Ammon's horn (tissue), 1 donor: ENCODE measurements at regions not wholly inside any gene's neighbourhood (a gene's known extent, or its start where the extent isn't known, plus 50 kb on each side); places are given as distances from the start of the nearest gene placed in this dataset.

ENCODE experiments used
- DNase-seq: peaks from one replicate; pipeline ENCODE4 v3.0.0-alpha.2; 2016; ENCODE audit warnings: low spot score

- no peak for DNase-seq
Measured at GRCh38 chr12:126193190-126193589, 1128.0 kb downstream of the AACS start.

- DNase-seq = no peak
Measured at GRCh38 chr12:126196263-126196662, 1131.0 kb downstream of the AACS start.

GRCh38 chr12:126198516-126198915 lies 1133.3 kb downstream of the AACS start:
- DNase-seq = no peak

GRCh38 chr12:126198966-126199692 lies 1133.9 kb downstream of the AACS start:
- no peak for DNase-seq

- DNase-seq = no peak
Measured at GRCh38 chr12:126201981-126202537, 1136.8 kb downstream of the AACS start.

- no peak for DNase-seq
Measured at GRCh38 chr12:126204326-126204725, 1139.1 kb downstream of the AACS start.

GRCh38 chr12:126210026-126210425 lies 1144.8 kb downstream of the AACS start:
- no peak for DNase-seq

- DNase-seq = no peak
Measured at GRCh38 chr12:126210448-126210847, 1145.2 kb downstream of the AACS start.

GRCh38 chr12:126212824-126213223 lies 1147.6 kb downstream of the AACS start:
- DNase-seq = no peak

GRCh38 chr12:126218697-126219096 lies 1153.5 kb downstream of the AACS start:
- no peak for DNase-seq

- DNase-seq = no peak
Measured at GRCh38 chr12:126219139-126219538, 1153.9 kb downstream of the AACS start.

- no peak for DNase-seq
Measured at GRCh38 chr12:126219654-126220279, 1154.5 kb downstream of the AACS start.

- no peak for DNase-seq
Measured at GRCh38 chr12:126224032-126224431, 1158.8 kb downstream of the AACS start.

- DNase-seq = no peak
Measured at GRCh38 chr12:126228936-126229335, 1163.7 kb downstream of the AACS start.

GRCh38 chr12:126232711-126233110 lies 1167.5 kb downstream of the AACS start:
- DNase-seq = no peak

GRCh38 chr12:126233625-126234024 lies 1168.4 kb downstream of the AACS start:
- no peak for DNase-seq

GRCh38 chr12:126243814-126244440 lies 1178.7 kb downstream of the AACS start:
- DNase-seq = no peak

- no peak for DNase-seq
Measured at GRCh38 chr12:126247936-126248335, 1182.7 kb downstream of the AACS start.

- no peak for DNase-seq
Measured at GRCh38 chr12:126248871-126249403, 1183.7 kb downstream of the AACS start.

- no peak for DNase-seq
Measured at GRCh38 chr12:126258190-126258589, 1193.0 kb downstream of the AACS start.

- no peak for DNase-seq
Measured at GRCh38 chr12:126262829-126263228, 1197.6 kb downstream of the AACS start.

- DNase-seq = no peak
Measured at GRCh38 chr12:126268222-126268621, 1203.0 kb downstream of the AACS start.

GRCh38 chr12:126271159-126271558 lies 1205.9 kb downstream of the AACS start:
- DNase-seq = no peak
